A673 (cell line): ENCODE measurements at regions not wholly inside any gene's neighbourhood (a gene's known extent, or its start where the extent isn't known, plus 50 kb on each side); places are given as distances from the start of the nearest gene placed in this dataset.

Source experiments
- BruUV-seq: library from RNA; stranded (reverse); fragments of 400-500 nt; replicated peaks from 2 replicates; lab custom pipeline; 2021; lab: Mats Ljungman, UMichigan
- CTCF ChIA-PET: fragments of 300-600 bp; sonication (Branson Sonifier 250); formaldehyde crosslinking; loops from one replicate; lab custom pipeline; 2022; ENCODE audit warnings: antibody characterized with exemption; lab: Charles Lee
- POLR2A ChIA-PET: fragments of 300-600 bp; sonication (Branson Sonifier 250); formaldehyde crosslinking; loops from one replicate; lab custom pipeline; 2022; ENCODE audit warnings: antibody characterized with exemption; ENCODE audit not compliant: low non-redundant PET; lab: Charles Lee
- DNase-seq: peaks from one replicate; pipeline ENCODE4 v3.0.0-alpha.2; 2015; ENCODE audit warnings: low spot score
- H3K27ac ChIP-seq: fragments of 200-600 bp; sonication (generic); 2 replicates; pipeline ENCODE4 v1.5.1; 2016; ENCODE audit warnings: mixed run types, low read depth, mild to moderate bottlenecking, mixed read lengths, antibody characterized with exemption, low read length; ENCODE audit not compliant: poor library complexity, severe bottlenecking
- H3K27me3 ChIP-seq: fragments of 200-600 bp; sonication (generic); replicated peaks from 2 replicates; pipeline ENCODE4 v1.6.1; 2017; ENCODE audit warnings: mixed run types, low read depth, mild to moderate bottlenecking, mixed read lengths, antibody characterized with exemption, low read length; ENCODE audit not compliant: insufficient read depth, poor library complexity
- H3K36me3 ChIP-seq: fragments of 200-600 bp; sonication (generic); 2 replicates; pipeline ENCODE4 v1.6.1; 2016; ENCODE audit warnings: mixed run types, mild to moderate bottlenecking, mixed read lengths, antibody characterized with exemption, low read length; ENCODE audit not compliant: insufficient read depth, poor library complexity, severe bottlenecking
- H3K4me1 ChIP-seq: fragments of 200-600 bp; sonication (generic); 2 replicates; pipeline ENCODE4 v1.6.1; 2017; ENCODE audit warnings: mixed run types, mild to moderate bottlenecking, mixed read lengths, antibody characterized with exemption, low read length; ENCODE audit not compliant: insufficient read depth, poor library complexity, severe bottlenecking
- H3K4me3 ChIP-seq: fragments of 200-600 bp; sonication (generic); 2 replicates; pipeline ENCODE4 v1.5.1; 2016; ENCODE audit warnings: low read depth, mixed run types, mild to moderate bottlenecking, mixed read lengths, low read length; ENCODE audit not compliant: poor library complexity, severe bottlenecking
- H3K9me3 ChIP-seq: fragments of 200-600 bp; sonication (generic); 2 replicates; pipeline ENCODE4 v1.6.1; 2016; ENCODE audit warnings: mixed run types, low read depth, mild to moderate bottlenecking, mixed read lengths, antibody characterized with exemption, low read length; ENCODE audit not compliant: poor library complexity, severe bottlenecking
- CTCF ChIP-seq: fragments of 300-800, 200-600 bp; sonication (generic); conservative IDR thresholded peaks from 2 replicates; pipeline ENCODE4 v1.5.1; 2017; ENCODE audit warnings: low read depth, mild to moderate bottlenecking, antibody characterized with exemption, low read length, moderate library complexity, mixed read lengths
- EZH2 ChIP-seq: fragments of 200-600 bp; sonication (generic); IDR thresholded peaks from 2 replicates; pipeline ENCODE4 v1.6.1; 2017; ENCODE audit warnings: borderline replicate concordance, low read depth, mild to moderate bottlenecking, mixed read lengths, antibody characterized with exemption, low read length; ENCODE audit not compliant: poor library complexity, severe bottlenecking
- intact Hi-C: fragments of 100-400 bp; cut with micrococcal nuclease; formaldehyde crosslinking; loops from one replicate; pipeline ENCODE4 v1.10.0; 2022; ENCODE audit not compliant: unreplicated experiment

DNA sequence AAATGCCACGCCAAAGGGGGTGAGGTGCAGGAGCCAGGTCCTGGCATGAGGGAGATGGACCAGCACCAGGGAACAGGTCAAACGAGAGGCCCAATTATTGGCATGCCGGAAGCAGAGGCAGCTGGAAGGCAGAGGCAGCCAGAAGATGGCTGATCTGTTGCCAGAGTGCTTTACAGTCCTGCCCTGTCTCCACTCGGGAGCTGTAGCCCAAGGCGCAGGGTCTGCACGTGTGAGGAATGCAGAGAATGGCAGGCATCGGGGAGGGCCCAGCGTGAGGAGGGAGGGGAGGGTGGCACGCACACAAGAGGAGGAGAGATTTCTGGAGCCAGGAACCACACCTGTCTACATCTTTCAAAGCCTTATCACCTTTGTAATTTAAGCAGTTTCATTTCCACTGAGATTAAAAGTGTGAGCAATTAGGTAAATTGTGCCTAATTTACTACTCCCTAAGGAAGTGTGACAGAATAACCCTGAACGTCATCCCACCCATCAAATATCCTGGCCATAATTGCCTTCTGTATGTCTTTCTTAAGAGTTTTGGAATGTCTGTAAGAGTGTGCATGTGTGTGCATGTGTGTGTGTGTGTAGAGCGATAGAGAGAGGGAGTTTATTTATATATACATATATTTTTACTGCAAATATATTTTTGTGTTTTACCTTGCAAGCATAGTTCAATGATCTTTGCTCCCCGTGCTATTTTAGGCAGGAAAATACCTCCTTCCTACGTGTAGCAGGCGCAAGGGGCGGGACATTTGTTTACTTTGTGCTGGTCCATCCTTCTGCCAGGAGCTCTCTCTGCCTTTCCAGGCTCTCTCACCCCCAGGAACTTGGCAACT lies 125.5 kb upstream of the SERBP1 start:
- Histone ChIP-seq H3K27ac (no peak overlapping the region), H3K36me3 (no peaks in the 10 kb centered on the region), H3K4me3 (no peak overlapping the region), H3K27me3 (no peaks in the 10 kb centered on the region), H3K9me3 (no peaks in the 10 kb centered on the region), H3K4me1 (peaks cover 5% of the 10 kb centered on the region)
- POLR2A ChIA-PET: no interaction called here
- DNase-seq: no peak
- intact Hi-C loops: no loop called here
- CTCF ChIA-PET: no interaction called here
- BruUV-seq: no TSS peak
- TF ChIP-seq CTCF: no peak
- TF ChIP-seq EZH2: no peak

DNA sequence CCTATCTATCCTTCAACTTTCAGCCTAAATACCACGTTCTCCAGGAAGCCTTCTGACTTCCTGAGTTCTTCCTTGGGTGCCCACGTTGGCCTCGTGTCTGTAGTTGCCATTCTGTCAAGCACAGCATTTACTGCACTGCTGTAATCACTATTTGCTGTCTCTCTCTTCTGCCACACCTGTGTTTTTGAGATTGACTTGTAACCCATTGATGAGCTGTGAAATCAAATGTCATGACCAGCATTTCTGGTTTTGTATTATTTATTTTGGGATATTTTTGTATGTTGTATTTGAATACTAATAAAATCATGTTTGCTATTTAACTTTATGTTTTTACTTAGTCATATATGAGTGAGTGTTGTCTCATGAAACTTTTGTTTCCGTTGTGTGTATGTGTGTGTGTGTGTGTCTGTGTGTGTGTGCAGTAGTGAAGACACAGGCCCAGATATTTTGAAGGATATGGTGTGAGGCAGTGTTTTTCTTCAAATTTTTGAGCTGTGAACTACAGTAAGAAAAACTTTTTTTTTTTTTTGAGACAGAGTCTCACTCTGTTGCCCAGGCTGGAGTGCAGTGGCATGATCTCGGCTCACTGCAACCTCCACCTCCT lies 126.2 kb upstream of the SERBP1 start:
- CTCF ChIA-PET: no interaction called here
- Histone ChIP-seq H3K27ac (no peak overlapping the region), H3K36me3 (no peaks in the 10 kb centered on the region), H3K4me3 (no peak overlapping the region), H3K9me3 (no peaks in the 10 kb centered on the region), H3K4me1 (peaks cover 5% of the 10 kb centered on the region), H3K27me3 (no peaks in the 10 kb centered on the region)
- POLR2A ChIA-PET: no interaction called here
- no peak for DNase-seq
- intact Hi-C loops: no loop called here
- BruUV-seq: no TSS peak
- TF ChIP-seq EZH2 (no peak), CTCF (no peak)

DNA sequence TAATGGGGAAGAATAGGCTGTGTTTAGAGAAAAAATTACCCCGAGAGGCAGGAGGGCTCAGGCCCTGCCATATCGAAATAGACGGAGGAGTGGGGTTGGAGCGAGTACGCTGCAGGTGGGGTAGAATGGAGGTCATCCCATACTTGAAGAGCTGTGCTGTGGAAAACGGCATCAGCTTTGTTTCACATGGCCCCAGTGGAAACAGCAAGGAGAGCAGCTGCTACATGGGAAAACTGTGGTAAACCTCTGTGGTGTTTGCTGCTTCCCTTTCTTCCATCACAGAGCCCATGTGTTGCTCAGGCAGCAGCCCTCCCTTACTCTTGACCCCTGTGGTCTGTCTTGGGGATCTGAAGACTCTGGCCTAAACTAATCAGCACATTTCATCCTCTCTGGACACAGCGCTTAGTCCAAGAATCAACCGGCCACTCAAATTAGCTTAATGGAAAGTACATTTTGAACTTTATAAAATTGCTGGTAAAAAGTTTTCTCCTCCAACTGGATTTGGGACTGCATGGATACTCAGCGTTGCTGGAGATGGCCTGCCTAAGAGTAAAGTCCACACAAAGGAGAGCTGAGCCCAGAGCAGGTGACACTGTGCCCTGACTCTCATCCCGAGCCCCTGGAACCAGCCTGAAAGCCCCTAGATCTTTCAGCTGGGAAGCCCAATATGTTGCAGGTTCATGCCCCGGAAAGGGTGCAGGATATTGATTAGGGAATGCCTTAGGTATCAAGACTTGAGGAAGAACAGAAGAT lies 127.1 kb upstream of the GADD45A start:
- Histone ChIP-seq H3K9me3 (no peaks in the 10 kb centered on the region), H3K27me3 (no peaks in the 10 kb centered on the region), H3K27ac (no peak overlapping the region), H3K36me3 (no peaks in the 10 kb centered on the region), H3K4me3 (no peak overlapping the region), H3K4me1 (peaks cover 5% of the 10 kb centered on the region)
- BruUV-seq: no TSS peak
- ChIA-PET CTCF (interaction anchor here (0.6 kb wide), 1 partner anchor 117 kb away, joined by 3 read pairs; no protein-coding TSS in a partner anchor), POLR2A (no interaction called here)
- intact Hi-C loops: no loop called here
- DNase-seq: no peak
- no peak for TF ChIP-seq EZH2
- no peak for TF ChIP-seq CTCF
